H1 (cell line): ENCODE measurements at regions not wholly inside any gene's neighbourhood (a gene's known extent, or its start where the extent isn't known, plus 50 kb on each side); places are given as distances from the start of the nearest gene placed in this dataset.

Experiments
- CTCF ChIA-PET: fragments of 300-600 bp; sonication (Branson Sonifier 250); formaldehyde crosslinking; loops from one replicate; lab custom pipeline; 2021; ENCODE audit not compliant: partially characterized antibody; lab: Charles Lee
- POLR2A ChIA-PET: fragments of 300-600 bp; sonication (Branson Sonifier 250); formaldehyde crosslinking; loops from one replicate; lab custom pipeline; 2021; ENCODE audit warnings: inconsistent platforms; ENCODE audit not compliant: partially characterized antibody; lab: Charles Lee
- DNase-seq, 2 experiments: peaks; one replicate each; pipeline versions ENCODE4 v3.0.0 to v3.0.0-alpha.2; 2010 to 2022; ENCODE audit warnings: low spot score in 2 of 2, low read depth in 1 of 2, mixed read lengths in 1 of 2
- FAIRE-seq: peaks from 2 replicates; lab custom pipeline; 2011; peaks lifted over from hg19 to GRCh38; lab: Jason Lieb, UNC
- H2AFZ ChIP-seq: 2 replicates; pipeline ENCODE4 v1.8.1; 2012; ENCODE audit warnings: low read length, inconsistent platforms
- H2AK5ac ChIP-seq: 2 replicates; pipeline ENCODE4 v1.6.1; 2013; ENCODE audit warnings: low read depth, low read length
- H2BK120ac ChIP-seq: replicated peaks from 2 replicates; pipeline ENCODE3; 2013; ENCODE audit warnings: low read depth, low read length, inconsistent platforms
- H2BK12ac ChIP-seq: 2 replicates; pipeline ENCODE4 v1.6.1; 2013; ENCODE audit warnings: low read depth, low read length
- H2BK15ac ChIP-seq: 2 replicates; pipeline ENCODE4 v1.6.1; 2013; ENCODE audit warnings: low read length
- H2BK20ac ChIP-seq: 2 replicates; pipeline ENCODE4 v1.6.1; 2013; ENCODE audit warnings: low read length
- H2BK5ac ChIP-seq: 2 replicates; pipeline ENCODE4 v1.6.1; 2013; ENCODE audit warnings: low read depth, low read length
- H3K14ac ChIP-seq: 2 replicates; pipeline ENCODE4 v1.6.1; 2013; ENCODE audit warnings: inconsistent platforms; ENCODE audit not compliant: insufficient read length
- H3K18ac ChIP-seq: 2 replicates; pipeline ENCODE4 v1.6.1; 2013; ENCODE audit warnings: low read length; ENCODE audit errors: extremely low read depth
- H3K23ac ChIP-seq: 2 replicates; pipeline ENCODE4 v1.6.1; 2013; ENCODE audit warnings: inconsistent platforms; ENCODE audit not compliant: insufficient read length
- H3K23me2 ChIP-seq: 2 replicates; pipeline ENCODE4 v1.6.1; 2013; ENCODE audit warnings: low read depth, low read length
- H3K27ac ChIP-seq: 2 replicates; pipeline ENCODE4 v1.6.1; 2011; ENCODE audit warnings: low read depth, low read length, inconsistent platforms
- H3K27me3 ChIP-seq, 4 experiments: replicated peaks in 1 of 4; 1 replicate in 1 of 4; 2 replicates in 3 of 4; pipeline versions ENCODE4 v1.6.1 to v1.8.1; 2011 to 2013; ENCODE audit warnings: low read length in 3 of 4, mild to moderate bottlenecking in 3 of 4, inconsistent platforms in 2 of 4, mixed read lengths in 2 of 4, moderate library complexity in 1 of 4; ENCODE audit not compliant: control insufficient read depth in 3 of 4, insufficient read depth in 3 of 4; ENCODE audit errors: extremely low read depth in 1 of 4
- H3K36me3 ChIP-seq, 4 experiments: 2 replicates each; pipeline versions ENCODE4 v1.6.1 to v1.8.1; 2011 to 2013; ENCODE audit warnings: mild to moderate bottlenecking in 4 of 4, low read length in 3 of 4, moderate library complexity in 2 of 4, control low read depth in 1 of 4, inconsistent platforms in 1 of 4; ENCODE audit not compliant: insufficient read depth in 4 of 4, control insufficient read depth in 2 of 4
- H3K4ac ChIP-seq: replicated peaks from 2 replicates; pipeline ENCODE3; 2013; ENCODE audit warnings: low read length, low read depth, mixed read lengths, inconsistent platforms; ENCODE audit not compliant: insufficient read length
- H3K4me1 ChIP-seq, 4 experiments: replicated peaks in 1 of 4; 1 replicate in 1 of 4; 2 replicates in 3 of 4; pipeline versions ENCODE4 v1.6.1 to v1.8.1; 2011 to 2013; ENCODE audit warnings: low read length in 3 of 4, inconsistent platforms in 2 of 4, mixed read lengths in 1 of 4; ENCODE audit not compliant: insufficient read depth in 4 of 4, control insufficient read depth in 3 of 4
- H3K4me2 ChIP-seq, 2 experiments: 2 replicates each; pipeline versions ENCODE4 v1.6.1 to v1.8.1; 2011 to 2013; ENCODE audit warnings: low read depth in 2 of 2, low read length in 2 of 2, control low read depth in 1 of 2, inconsistent platforms in 1 of 2, mild to moderate bottlenecking in 1 of 2; ENCODE audit not compliant: insufficient read depth in 1 of 2
- H3K4me3 ChIP-seq, 4 experiments: fragments of 200-600, 300-600 bp in 1 of 4; sonication (generic), shearing (Covaris generic), sonication (Bioruptor Twin) in 1 of 4; 2 replicates each; pipeline versions ENCODE4 v1.5.1 to v1.8.1; 2011 to 2016; ENCODE audit warnings: low read length in 4 of 4, low read depth in 3 of 4, control low read depth in 2 of 4, inconsistent platforms in 2 of 4, mild to moderate bottlenecking in 2 of 4, mixed read lengths in 1 of 4, moderate library complexity in 1 of 4; ENCODE audit not compliant: insufficient read depth in 2 of 4; ENCODE audit errors: extremely low read depth in 1 of 4
- H3K56ac ChIP-seq: replicated peaks from 2 replicates; pipeline ENCODE3; 2013; ENCODE audit warnings: low read depth, mild to moderate bottlenecking, mixed read lengths, low read length, inconsistent platforms; ENCODE audit not compliant: insufficient read length
- H3K79me1 ChIP-seq: 2 replicates; pipeline ENCODE4 v1.6.1; 2013; ENCODE audit warnings: low read depth, low read length, control low read depth
- H3K79me2 ChIP-seq, 2 experiments: 2 replicates each; pipeline versions ENCODE4 v1.6.1 to v1.8.1; 2012 to 2013; ENCODE audit warnings: low read length in 2 of 2, mild to moderate bottlenecking in 2 of 2, inconsistent platforms in 1 of 2; ENCODE audit not compliant: insufficient read depth in 2 of 2, control insufficient read depth in 1 of 2
- H3K9ac ChIP-seq, 4 experiments: replicated peaks in 1 of 4; 1 replicate in 1 of 4; 2 replicates in 3 of 4; pipeline versions ENCODE4 v1.6.1 to v1.8.1; 2011 to 2013; ENCODE audit warnings: low read depth in 3 of 4, low read length in 3 of 4, control low read depth in 2 of 4, mild to moderate bottlenecking in 2 of 4, moderate library complexity in 2 of 4, inconsistent platforms in 1 of 4; ENCODE audit errors: extremely low read depth in 1 of 4
- H3K9me3 ChIP-seq, 2 experiments: 2 replicates each; pipeline versions ENCODE4 v1.6.1 to v1.8.1; 2012 to 2013; ENCODE audit warnings: mild to moderate bottlenecking in 2 of 2, moderate library complexity in 2 of 2, control low read depth in 1 of 2, inconsistent platforms in 1 of 2, low read depth in 1 of 2, low read length in 1 of 2, mixed read lengths in 1 of 2; ENCODE audit not compliant: insufficient read depth in 2 of 2
- H4K20me1 ChIP-seq, 2 experiments: replicated peaks in 1 of 2; 2 replicates each; pipeline versions ENCODE3 to v1.8.1; 2011 to 2013; ENCODE audit warnings: inconsistent platforms in 2 of 2, low read length in 2 of 2, mild to moderate bottlenecking in 1 of 2; ENCODE audit not compliant: insufficient read depth in 2 of 2, control insufficient read depth in 1 of 2
- H4K5ac ChIP-seq: 2 replicates; pipeline ENCODE4 v1.6.1; 2013; ENCODE audit warnings: low read length, low read depth, mixed read lengths, inconsistent platforms; ENCODE audit not compliant: insufficient read length
- H4K8ac ChIP-seq: 2 replicates; pipeline ENCODE4 v1.8.0; 2013; ENCODE audit warnings: mild to moderate bottlenecking, moderate library complexity, low read length, inconsistent platforms; ENCODE audit not compliant: insufficient read depth; ENCODE audit errors: extremely low read depth
- H4K91ac ChIP-seq: replicated peaks from 2 replicates; pipeline ENCODE3; 2013; ENCODE audit warnings: low read length, mixed read lengths, inconsistent platforms; ENCODE audit not compliant: insufficient read length
- CBX5 ChIP-seq: fragments of 300-800, 300-1000 bp; sonication (generic); IDR thresholded peaks from 2 replicates; pipeline ENCODE4 v1.7.1; 2016; ENCODE audit warnings: antibody characterized with exemption, low read length, low read depth
- CBX8 ChIP-seq: fragments of 300-800, 300-1000 bp; sonication (generic); IDR thresholded peaks from 2 replicates; pipeline ENCODE4 v1.7.1; 2016; ENCODE audit warnings: low read depth, low read length, borderline replicate concordance
- EP300 ChIP-seq, 2 experiments: IDR thresholded peaks; 1 replicate in 1 of 2; 2 replicates in 1 of 2; pipeline ENCODE4 v1.6.1; 2011 to 2012; ENCODE audit warnings: low read depth in 2 of 2, low read length in 2 of 2, mild to moderate bottlenecking in 2 of 2, borderline replicate concordance in 1 of 2, inconsistent platforms in 1 of 2, moderate library complexity in 1 of 2
- JUND ChIP-seq: IDR thresholded peaks from 2 replicates; pipeline ENCODE4 v1.6.1; 2011; ENCODE audit warnings: mild to moderate bottlenecking, improper control_type of control experiment, low read length
- NRF1 ChIP-seq: IDR thresholded peaks from 2 replicates; pipeline ENCODE4 v1.6.1; 2011; ENCODE audit warnings: mild to moderate bottlenecking, low read depth, low read length, improper control_type of control experiment
- POU5F1 ChIP-seq: IDR thresholded peaks from 2 replicates; pipeline ENCODE4 v1.6.1; 2011; ENCODE audit warnings: low read depth, mild to moderate bottlenecking, low read length, moderate library complexity
- RAD21 ChIP-seq, 2 experiments: IDR thresholded peaks in 1 of 2; conservative IDR thresholded peaks in 1 of 2; 2 replicates each; pipeline ENCODE4 v1.6.1; 2011; ENCODE audit warnings: low read depth in 2 of 2, low read length in 2 of 2, improper control_type of control experiment in 1 of 2, inconsistent platforms in 1 of 2, mild to moderate bottlenecking in 1 of 2, moderate library complexity in 1 of 2
- RNF2 ChIP-seq: fragments of 200-900, 300-1000 bp; sonication (generic); IDR thresholded peaks from 2 replicates; pipeline ENCODE4 v1.7.1; 2016; ENCODE audit warnings: borderline replicate concordance, low read depth, mild to moderate bottlenecking, antibody characterized with exemption, low read length; ENCODE audit not compliant: poor library complexity, severe bottlenecking; ENCODE audit errors: missing control alignments
- SIRT6 ChIP-seq: IDR thresholded peaks from one replicate; pipeline ENCODE4 v1.7.1; 2012; ENCODE audit warnings: low read length, inconsistent platforms
- SRF ChIP-seq: IDR thresholded peaks from 2 replicates; pipeline ENCODE4 v1.6.1; 2011; ENCODE audit warnings: mild to moderate bottlenecking, low read depth, low read length, moderate library complexity
- TCF12 ChIP-seq: IDR thresholded peaks from 2 replicates; pipeline ENCODE4 v1.6.1; 2011; ENCODE audit warnings: low read depth, mild to moderate bottlenecking, low read length
- WGBS, 2 experiments: shearing (Covaris generic) in 1 of 2; methylation state at CpG; one replicate each; pipeline versions ENCODE4 v1.1.6 to v1.1.7; 2013 to 2015; ENCODE audit warnings: low lambda C conversion rate in 2 of 2, mixed read lengths in 2 of 2, inconsistent platforms in 1 of 2, low coverage in 1 of 2, missing lambda C conversion rate in 1 of 2; ENCODE audit not compliant: insufficient replicate concordance in 2 of 2, insufficient coverage in 1 of 2, insufficient read length in 1 of 2; ENCODE audit errors: extremely low coverage in 1 of 2, missing lambda C conversion rate in 1 of 2; 5-methylcytosine and 5-hydroxymethylcytosine counted together
- TF ChIP-seq, protein P1 (sequence below): IDR thresholded peaks from 2 replicates; pipeline ENCODE4 v1.6.1; 2012; ENCODE audit warnings: inconsistent platforms

GRCh38 chr13:50521006-50521830, 322.3 kb downstream of the DLEU7 start:
- Histone ChIP-seq H3K4me1 (no peaks in the 10 kb centered on the region), H3K4ac (no peak overlapping the region), H3K27me3 (no peaks in the 10 kb centered on the region), H3K56ac (no peak overlapping the region), H3K27ac (no peak overlapping the region), H3K23me2 (no peaks in the 10 kb centered on the region), H3K9ac (no peak overlapping the region), H2BK5ac (no peak overlapping the region), H3K9me3 (no peaks in the 10 kb centered on the region), H3K18ac (no peak overlapping the region), H3K79me1 (no peaks in the 10 kb centered on the region), H4K20me1 (no peaks in the 10 kb centered on the region), H4K5ac (no peak overlapping the region), H2BK12ac (no peak overlapping the region), H2AK5ac (no peak overlapping the region), H2BK120ac (no peak overlapping the region), H4K8ac (no peak overlapping the region), H4K91ac (no peak overlapping the region), H3K36me3 (no peaks in the 10 kb centered on the region), H3K14ac (no peak overlapping the region), H2BK20ac (no peak overlapping the region), H3K4me3 (no peak overlapping the region), H2BK15ac (no peak overlapping the region), H3K23ac (no peak overlapping the region), H3K79me2 (no peaks in the 10 kb centered on the region), H3K4me2 (no peak overlapping the region), H2AFZ (no peak overlapping the region)
- ChIA-PET CTCF (interaction anchor here (1.4 to 1.5 kb wide), 2 partner anchors 16 to 21 kb away, joined by 3 to 4 read pairs; no protein-coding TSS in a partner anchor), POLR2A (no interaction called here)
- WGBS, 2 experiments = 88% methylated on average over 4 of the region's 4 CpGs; no CpG with 5 or more reads in 1 of the 2 experiments
- FAIRE-seq (no peak), DNase-seq (no peak)
- TF ChIP-seq NRF1 (no peak), CBX8 (no peak), RAD21 (IDR thresholded peaks at IDR 0.05 in 1 of 2, conservative IDR thresholded peaks at IDR 0.05 in 1 of 2; ENCODE audit: low read depth in 2 of 2, low read length in 2 of 2) (no peak), EP300 (IDR thresholded peaks at IDR 0.05; ENCODE audit: borderline replicate concordance in 1 of 2, low read depth in 2 of 2, low read length in 2 of 2) (no peak), POU5F1 (no peak), SIRT6 (no peak), CBX5 (no peak), RNF2 (no peak), JUND (no peak), TCF12 (no peak), SRF (no peak)
- TF ChIP-seq, protein P1, sequence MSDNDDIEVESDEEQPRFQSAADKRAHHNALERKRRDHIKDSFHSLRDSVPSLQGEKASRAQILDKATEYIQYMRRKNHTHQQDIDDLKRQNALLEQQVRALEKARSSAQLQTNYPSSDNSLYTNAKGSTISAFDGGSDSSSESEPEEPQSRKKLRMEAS = no peak
